Stimulated activated CD4-positive, alpha-beta T cell treated with anti-CD3 and anti-CD28 coated beads, Interleukin-4, amount 100 ng/mL, for 4 hours (primary cell): ENCODE measurements at regions not wholly inside any gene's neighbourhood (a gene's known extent, or its start where the extent isn't known, plus 50 kb on each side); places are given as distances from the start of the nearest gene placed in this dataset.
A peak's percentile ranks its signal among the peaks of the same experiment; 100 is the strongest.

Source experiments
- DNase-seq, 2 experiments: peaks; one replicate each; pipeline ENCODE4 v3.0.0-alpha.2; 2020

- no peak for DNase-seq
Observed at GRCh38 chr14:71290301-71290700, 383.0 kb downstream of the PCNX1 start.

DNA sequence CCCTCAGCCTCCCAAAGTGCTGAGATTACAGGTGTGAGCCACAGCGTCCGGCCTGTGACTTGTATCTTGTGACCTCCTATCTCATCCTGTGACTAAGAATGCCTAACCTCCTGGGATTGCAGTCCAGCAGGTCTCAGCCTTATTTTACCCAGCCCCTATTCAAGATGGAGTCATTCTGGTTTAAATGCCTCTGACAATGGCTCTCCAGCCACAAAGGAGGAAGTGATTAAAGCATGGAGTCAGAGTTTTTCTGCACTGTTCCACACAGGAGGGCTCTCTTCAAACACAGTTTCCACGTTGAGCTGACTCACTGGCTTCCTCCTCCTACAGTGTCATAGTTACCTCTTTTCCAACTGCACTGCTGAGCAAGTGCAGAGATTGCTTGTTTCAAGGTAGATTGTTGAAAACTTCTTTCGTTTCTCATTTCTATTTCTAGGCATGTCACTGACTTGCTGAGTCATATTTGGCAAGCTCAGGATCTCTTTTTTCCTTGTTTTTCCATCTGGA lies 383.8 kb downstream of the PCNX1 start:
- DNase-seq = peak; percentile 3 to 62

GRCh38 chr14:71296184-71296583 lies 388.9 kb downstream of the PCNX1 start:
- DNase-seq = no peak

DNA sequence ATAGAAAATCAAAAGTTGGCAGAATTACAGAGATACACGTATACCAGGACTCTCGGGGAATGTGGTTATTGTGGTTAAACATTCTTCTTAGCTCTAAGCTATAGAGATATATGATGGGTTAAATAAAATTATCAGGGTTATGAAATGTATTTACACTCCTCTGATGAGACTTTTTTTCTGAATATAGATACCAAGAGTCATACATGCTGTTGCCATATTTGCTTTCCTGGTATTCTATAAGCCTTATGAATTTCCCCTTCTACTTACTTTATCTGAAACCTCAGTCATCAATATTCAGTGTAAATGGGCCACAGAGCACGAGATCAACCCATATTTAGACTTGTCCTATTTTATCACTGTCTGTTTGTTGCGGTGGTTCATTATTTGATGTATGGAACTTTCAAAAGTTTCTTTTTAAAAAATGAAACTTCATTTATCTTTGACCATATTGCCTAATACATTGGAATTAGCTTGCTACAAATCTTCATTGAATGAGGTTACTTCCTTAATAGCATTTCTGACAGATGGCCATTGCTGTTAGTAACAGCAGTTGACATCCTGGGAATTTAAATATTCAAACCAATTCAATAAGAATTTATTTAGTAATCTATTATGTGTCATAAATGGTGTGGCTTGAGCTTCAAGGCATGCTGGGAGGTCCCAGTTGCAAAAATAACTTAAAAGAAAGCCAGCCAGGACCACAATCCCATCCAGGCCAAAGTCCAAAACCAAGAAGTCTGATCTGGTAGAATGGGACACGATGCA lies 393.5 kb downstream of the PCNX1 start:
- DNase-seq = no peak

- no peak for DNase-seq
Observed at GRCh38 chr14:71301611-71302010, 394.4 kb downstream of the PCNX1 start.

DNA sequence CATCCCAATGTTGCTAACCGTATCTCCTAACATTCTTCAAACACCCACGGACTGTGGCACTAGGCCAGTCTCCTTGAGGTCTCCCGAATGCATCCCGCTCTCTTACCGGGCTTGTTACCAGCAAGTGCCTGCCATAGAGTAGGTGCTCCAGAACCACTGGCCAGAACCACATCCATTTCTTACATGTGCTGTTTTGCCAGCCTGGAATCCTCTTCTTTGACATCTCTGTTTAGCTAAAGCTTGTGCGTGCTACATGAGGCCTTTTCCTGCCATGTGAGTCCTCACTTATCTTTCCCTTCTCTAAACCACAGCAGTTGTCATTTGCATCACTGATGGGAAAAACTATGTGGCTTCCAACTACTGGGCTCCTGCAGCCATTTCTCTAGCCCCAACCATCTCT lies 397.4 kb downstream of the PCNX1 start:
- DNase-seq = no peak

DNA sequence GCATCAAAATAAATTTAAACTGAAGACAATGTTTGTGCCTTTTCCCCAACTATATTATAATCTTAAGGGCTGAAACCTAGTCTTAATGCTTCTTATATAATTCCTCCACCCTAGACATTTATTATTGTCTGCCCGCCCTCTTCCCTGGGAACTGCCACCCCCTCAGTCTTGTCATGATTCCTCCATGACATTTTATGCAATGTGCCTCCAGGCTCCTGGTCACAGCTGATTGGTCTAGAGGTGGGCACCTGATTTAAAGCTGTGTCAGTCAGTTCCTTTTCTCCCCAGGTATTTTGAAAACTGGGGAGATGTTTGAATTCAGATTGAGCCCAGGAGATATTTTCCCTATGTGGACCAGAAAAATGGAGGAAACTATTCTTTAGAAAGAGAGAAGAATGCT lies 401.4 kb downstream of the PCNX1 start:
- DNase-seq = no peak

GRCh38 chr14:71309756-71310155 lies 402.5 kb downstream of the PCNX1 start:
- DNase-seq = no peak

DNA sequence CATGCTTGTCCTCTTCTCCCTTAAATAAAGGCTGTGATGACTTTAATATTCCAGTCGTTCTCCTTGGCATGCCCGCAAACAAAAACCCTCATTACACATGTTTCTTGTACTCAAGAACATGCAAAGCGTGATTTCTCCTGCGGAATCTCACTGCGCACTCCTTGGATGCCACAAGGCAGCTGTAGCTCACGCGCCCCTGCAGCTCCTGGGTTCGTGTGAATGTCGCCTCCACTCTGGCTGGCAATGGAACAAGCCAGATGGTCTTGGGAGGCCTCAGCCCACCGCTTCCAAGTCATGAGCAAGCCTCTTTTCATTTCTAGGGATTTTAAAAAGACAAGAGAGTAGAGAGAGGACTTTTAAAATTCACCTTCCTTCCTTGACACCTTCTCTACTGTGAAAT lies 403.8 kb downstream of the PCNX1 start:
- DNase-seq = no peak

DNA sequence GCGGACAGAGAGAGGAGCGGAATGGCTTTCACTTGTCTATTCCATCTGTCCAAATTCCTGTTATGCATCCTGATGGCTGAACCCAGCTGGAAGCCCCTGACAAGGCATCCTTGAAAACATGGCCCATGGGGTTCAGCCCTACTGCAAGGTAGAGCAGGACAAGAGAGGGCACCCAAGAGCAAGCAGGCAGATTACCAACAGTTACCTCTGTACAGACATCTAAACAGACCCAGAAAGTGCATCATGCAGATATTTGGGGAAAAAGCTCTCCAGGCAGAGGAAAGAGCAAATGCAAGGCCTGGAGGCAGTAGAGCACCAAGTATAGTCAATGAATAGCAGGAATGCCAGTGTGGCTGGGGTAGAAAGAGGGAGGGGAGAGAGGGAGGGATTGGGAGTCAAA lies 407.5 kb downstream of the PCNX1 start:
- no peak for DNase-seq

DNA sequence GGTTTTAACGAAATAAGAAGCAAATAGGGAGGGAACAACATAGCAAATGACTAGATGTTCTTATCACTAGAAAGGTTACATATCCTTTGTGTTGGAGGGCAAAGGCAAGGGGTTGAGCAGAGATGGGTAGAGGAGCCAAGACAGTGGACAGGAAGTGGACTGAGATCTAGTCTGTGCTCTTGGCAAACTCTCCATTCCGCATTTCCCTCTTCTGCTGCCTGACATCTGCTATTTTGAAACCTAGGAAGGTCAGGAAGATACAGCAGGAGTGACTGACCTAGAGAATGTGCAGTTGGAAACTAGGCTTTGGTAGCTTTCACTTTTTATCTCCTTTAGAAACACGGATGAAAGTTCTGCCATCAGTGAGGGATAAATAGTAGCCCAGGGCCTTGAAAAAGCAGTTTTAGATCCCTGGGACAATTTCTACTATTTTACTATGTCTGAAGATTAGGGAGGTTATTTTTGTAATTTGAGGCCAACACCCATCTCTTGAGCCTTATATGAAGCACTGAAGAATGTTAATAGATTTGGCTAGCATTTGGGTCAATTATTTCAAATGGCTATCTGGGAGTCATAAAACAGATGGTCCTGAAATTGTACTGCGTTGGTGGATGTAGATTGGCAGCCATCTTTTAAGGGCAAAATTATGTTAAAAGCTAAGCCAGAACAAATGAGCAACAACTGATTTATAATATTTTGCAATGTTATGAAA lies 410.3 kb downstream of the PCNX1 start:
- no peak for DNase-seq

DNA sequence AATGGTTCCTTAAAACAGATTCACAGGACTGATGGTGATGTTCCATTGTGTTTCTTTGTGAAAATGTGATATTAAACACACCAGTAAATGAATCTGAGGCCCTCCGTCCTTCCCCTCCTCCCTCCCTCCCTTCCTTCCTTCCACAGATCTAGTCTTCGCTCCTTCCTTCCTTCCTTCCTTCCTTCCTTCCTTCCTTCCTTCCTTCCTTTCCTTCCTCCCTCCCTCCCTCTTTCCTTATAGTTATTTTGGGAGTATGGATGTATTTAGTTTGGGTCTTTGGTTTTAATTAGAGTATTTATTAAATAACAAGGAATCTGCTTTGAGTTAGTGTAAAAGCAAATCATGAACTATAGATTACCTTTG lies 410.8 kb downstream of the PCNX1 start:
- no peak for DNase-seq

- DNase-seq = no peak
Observed at GRCh38 chr14:71319666-71320065, 412.4 kb downstream of the PCNX1 start.

DNA sequence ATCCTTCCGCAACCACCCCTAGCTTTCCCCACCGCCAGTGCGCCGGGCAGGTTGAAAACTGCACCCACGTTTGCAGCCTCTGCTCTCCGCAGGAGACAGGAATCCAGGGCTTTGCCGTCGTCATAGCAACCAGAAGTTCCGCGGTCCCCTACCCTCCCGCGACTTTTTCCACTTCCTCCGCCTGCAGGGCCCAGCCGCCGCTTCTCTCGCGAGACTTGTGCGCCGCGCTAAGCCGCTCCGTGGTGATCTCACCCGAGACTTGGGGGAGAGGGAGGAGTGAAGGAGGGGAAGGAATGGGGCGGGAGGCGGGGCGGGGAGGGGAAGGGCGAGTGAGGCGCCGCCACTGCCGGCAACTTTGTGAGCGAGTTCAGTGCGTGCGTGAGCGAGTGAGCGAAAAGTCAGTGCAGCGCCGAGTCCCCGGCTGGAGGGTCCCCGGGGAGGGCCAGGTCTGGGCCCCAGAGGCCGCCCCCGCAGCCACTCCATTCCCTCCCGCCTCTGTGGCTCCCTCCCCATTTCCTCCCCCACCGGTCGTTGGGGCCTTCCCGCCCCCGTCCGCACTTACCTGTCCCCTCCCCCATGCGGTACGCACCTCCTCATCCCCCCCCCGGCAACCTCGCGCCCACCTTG lies 413.0 kb downstream of the PCNX1 start, which contains the start of gene SIPA1L1:
Gene SIPA1L1 (plus strand): TSS at position 370 of the 627 bp plus-strand sequence.
- peak; percentile 97 to 99 for DNase-seq

DNA sequence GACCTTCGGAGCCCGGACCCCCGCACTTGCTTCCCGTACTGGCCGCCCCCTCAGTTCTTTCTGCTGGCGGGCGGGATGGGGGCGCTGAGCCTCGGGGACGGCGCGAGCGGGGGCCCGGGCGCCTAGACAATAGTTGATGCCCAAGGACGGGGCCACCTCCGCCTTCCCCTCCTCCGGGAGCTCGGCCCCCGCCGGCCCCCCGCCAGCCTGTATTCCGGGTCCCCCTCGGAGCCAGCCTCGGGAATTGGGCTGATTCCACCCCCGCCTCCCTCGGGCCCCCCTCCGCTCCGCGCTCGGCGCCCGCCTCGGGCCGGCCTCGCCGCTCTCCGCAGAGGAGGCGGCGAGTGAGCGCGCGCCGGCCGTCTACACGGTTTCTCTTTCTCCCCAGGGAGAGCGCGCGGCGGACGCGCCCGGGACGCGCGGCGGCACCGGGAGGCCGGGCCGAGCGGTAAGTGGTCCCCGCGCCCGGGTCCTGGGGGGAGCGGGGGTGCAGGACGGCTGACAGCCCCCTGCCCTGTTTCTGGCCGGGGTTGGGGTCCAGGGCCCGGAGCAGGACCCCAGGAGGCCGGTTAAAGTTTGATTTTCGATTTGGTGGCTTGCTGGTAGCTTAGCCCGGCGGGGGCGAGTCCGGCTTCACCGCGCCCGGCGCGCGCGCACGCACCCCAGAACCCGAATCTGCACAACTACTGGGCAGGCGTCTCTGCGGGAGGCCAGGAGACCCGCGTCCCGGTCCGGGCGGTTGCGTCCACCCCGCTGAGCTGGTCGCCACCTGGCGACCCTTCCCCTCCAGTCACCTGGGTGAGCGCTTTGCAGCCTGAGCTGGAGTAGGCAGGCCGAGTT lies 413.7 kb downstream of the PCNX1 start:
- DNase-seq = peak; percentile 54 to 60

GRCh38 chr14:71321574-71322315 lies 414.5 kb downstream of the PCNX1 start:
- DNase-seq = no peak

DNA sequence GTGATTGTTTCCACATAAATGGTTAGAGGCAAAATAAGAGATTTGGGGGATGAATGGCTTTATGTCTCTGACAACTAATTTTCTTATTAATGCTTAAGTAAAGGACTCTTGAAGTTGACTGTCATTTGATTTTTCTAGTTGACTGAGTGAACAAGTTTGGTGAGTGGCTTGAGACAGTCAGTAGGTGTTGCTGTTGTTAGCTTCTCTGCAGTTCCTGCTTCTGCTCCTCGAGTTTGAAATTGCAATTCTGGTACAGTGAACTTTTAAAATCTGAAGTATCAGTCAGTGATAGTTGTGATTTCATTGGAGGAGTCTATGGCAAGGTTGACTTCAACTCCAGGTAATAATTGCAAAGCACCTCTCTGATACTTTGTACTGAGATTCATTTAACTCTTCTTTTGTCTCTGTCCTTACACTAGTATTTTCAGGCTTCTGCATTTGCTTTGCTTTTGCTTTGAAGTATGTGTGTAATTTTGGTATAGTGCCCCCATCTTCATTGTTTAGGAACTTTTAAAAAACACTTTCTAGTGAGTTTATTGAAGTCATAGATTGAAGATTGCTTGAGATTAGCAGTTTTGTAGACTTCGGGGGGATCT lies 415.5 kb downstream of the PCNX1 start:
- DNase-seq = no peak

GRCh38 chr14:71324767-71325272 lies 417.6 kb downstream of the PCNX1 start:
- DNase-seq = peak in 1 of 2 experiments; percentile 40

DNA sequence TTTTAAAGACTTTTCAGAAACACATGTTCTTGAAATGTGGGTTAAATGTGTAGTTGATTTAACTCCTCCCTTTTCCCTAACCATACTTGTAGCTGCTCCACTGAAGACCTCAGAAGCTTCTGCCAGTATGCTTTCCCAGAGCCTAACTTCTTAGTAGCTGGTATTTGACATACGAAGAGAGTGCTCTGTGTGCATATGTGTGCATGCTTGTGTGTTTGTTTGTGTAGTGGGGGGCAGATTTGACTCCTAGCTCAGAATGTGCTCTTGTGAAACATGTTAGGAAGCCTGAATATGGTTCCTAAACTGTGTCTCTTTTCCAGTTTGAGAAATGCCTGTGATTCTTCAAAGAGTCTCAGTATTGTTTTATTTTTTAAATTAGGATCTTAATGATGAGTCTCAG lies 420.4 kb downstream of the PCNX1 start:
- DNase-seq = no peak

GRCh38 chr14:71328183-71328582 lies 420.9 kb downstream of the PCNX1 start:
- DNase-seq = no peak

GRCh38 chr14:71328954-71329353 lies 421.7 kb downstream of the PCNX1 start:
- no peak for DNase-seq
